ENCODE measurements at regions not wholly inside any gene's neighbourhood (a gene's known extent, or its start where the extent isn't known, plus 50 kb on each side); places are given as distances from the start of the nearest gene placed in this dataset.

- FAIRE-seq, result no peak
Observed at GRCh38 chr10:83592337-83592935, 546.9 kb upstream of the GHITM start.

DNA sequence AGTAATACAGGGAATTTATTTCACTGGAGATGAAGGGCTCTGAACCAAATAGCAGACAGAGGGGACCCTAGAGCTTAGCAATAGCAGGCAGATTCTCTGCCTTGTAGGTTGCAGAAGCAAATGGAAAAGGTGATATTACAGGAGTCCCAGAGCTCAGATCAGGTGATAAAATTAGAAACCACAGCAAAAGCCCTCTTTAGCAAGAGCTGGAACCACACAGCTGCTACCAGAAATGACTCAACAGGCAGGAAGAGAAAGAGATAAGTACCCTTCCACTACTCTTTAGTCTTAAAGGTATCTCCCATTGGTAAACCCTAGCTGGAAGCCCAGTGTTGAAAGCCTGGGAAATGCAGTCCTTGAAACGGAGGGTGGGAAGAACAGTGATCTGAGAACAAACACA lies 535.6 kb upstream of the GHITM start:
- FAIRE-seq, result no peak

- no peak for FAIRE-seq
Observed at GRCh38 chr10:83605783-83606630, 533.3 kb upstream of the GHITM start.

DNA sequence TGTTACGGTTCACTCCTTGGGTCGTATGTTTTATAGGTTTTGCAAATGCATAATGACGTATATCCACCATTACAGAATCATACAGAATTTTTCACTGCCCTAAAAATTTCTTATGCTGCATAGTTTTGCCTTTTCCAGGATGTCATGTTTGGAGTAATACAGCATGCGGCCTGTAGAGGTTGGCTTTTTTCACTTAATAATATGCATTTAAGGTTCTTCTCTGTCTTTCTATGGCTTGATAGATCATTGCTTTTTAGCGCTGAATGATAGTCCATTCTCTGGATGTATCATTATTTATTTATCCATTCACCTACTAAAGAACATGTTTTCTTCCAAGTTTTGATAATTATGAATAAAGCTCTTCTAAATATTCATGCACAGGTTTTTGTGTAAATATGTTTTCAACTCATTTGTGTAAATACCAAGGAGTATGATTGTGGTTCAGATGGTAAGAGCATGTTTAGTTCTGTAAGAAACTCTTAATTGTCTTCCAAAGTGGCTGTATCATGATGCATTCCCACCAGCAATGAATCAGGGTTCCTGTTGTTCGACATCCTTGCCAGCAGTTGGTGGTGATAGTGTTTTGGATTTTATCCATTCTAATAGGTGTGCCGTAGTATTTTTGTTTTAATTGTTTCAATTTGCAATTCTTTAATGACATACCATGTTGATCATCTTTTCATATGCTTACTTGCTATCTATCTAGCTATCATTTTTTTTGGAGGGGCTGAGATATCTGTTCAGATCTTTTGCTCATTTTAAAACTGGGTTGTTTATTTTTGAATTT lies 531.2 kb upstream of the GHITM start:
- FAIRE-seq, result no peak

DNA sequence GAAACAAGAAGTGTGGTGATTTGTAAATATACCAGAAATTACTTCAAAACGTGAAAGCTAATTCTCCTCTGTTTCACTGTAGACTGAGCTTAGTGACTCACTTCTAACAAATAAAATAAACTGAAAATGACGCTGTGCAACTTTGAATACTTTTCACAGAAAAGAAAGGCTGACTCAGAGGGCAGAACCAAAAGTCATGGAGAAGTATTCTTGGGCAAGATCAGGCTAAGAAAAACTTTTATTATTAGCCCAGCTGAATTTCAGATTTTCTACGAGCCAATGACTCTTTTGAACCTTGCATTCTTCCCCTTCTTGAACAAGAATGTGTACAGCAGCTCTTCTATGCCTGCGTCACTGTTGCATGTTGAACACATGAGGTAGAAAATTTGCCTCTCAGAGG lies 527.3 kb upstream of the GHITM start:
- FAIRE-seq, result no peak

GRCh38 chr10:83612746-83613145 lies 526.6 kb upstream of the GHITM start:
- FAIRE-seq, result no peak

- FAIRE-seq, result no peak
Observed at GRCh38 chr10:83617172-83617571, 522.1 kb upstream of the GHITM start.

GRCh38 chr10:83617692-83618545 lies 521.4 kb upstream of the GHITM start:
- FAIRE-seq, result no peak

DNA sequence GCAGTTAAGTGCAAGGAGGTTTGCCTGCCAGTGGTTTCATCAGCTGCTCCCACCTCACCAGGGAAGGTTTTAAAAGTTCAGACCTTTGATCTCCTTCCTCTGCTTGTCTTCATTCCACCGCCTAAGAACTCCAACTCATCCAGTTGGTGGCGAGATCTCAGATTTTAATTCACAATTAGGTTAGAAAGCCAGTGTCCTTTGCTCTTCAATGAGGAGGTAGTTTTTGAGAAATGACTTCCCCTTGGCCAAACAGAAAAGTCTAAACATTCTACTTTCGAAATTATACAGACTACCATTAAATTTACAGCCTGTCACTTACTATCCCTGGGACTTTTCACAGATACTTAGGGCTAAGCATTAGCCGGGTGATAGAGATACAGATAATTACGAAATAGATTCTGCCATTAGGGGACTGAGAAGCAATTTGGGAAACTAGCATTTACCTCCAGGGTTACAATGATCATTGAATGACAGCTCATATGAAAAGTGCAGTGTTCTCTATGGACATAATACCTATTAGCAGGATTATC lies 513.4 kb upstream of the GHITM start:
- no peak for FAIRE-seq

GRCh38 chr10:83632701-83633100 lies 506.6 kb upstream of the GHITM start:
- FAIRE-seq, result no peak

GRCh38 chr10:83633547-83633946 lies 505.8 kb upstream of the GHITM start:
- no peak for FAIRE-seq

DNA sequence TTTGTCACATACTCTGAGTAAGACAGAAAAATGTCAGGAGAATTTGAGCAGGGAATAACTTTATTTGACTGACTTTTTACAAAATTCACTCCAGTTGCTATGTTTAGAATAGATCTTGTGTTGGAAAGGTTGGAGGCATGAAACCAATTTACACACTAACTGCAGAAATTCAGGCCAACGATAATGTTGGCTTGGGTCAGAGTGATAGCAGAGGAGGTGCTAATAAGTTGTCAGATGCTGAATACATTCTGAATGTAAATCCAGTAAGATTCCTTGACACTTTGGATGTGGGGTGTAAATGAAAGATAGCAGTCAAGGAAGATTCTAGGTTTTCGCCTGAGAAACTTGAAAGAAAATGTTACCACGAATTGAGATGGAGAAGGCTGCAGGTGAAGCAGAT lies 502.5 kb upstream of the GHITM start:
- FAIRE-seq, result no peak

GRCh38 chr10:83647526-83647925 lies 491.8 kb upstream of the GHITM start:
- FAIRE-seq, result no peak

DNA sequence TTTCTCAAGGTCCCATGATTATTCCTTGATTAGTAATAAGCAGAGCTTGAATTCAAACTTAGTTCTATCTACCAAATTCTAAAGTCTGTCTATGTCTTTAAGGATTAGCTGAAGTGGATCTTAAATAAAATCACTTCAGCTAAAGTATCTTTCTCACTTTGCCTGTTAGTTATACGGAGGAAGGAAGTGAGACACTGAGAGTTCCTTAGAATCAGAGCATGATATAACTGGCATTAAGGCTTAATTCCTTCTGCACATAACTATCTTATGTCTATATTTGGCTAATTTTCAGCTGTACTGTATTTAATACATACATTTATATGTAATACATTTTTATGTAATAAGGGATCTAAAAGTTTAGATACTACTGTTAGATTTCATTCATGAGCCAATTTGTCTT lies 491.1 kb upstream of the GHITM start:
- no peak for FAIRE-seq

- FAIRE-seq, result no peak
Observed at GRCh38 chr10:83649471-83649870, 489.8 kb upstream of the GHITM start.

- no peak for FAIRE-seq
Observed at GRCh38 chr10:83654689-83655088, 484.6 kb upstream of the GHITM start.

GRCh38 chr10:83656924-83657323 lies 482.4 kb upstream of the GHITM start:
- no peak for FAIRE-seq

DNA sequence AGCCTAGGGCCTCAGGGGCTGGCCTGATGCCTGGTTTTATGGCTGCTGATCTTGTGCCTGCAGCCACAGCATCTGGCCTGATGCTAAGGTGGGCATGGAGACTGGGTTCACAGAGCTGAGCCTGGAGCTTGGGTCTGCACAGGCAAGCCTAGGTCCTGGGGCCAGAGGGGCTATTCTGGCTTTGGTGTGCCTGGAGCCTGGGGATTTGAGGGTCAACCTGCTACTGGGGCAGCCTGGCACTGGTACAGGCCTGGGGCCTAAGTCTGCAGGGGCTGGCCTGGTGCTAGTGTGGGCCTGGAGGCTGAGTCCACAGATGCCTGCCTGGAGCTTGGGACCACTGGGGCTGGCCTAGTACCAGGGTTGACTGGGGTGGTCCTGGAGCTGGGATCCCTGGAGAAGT lies 481.8 kb upstream of the GHITM start:
- FAIRE-seq, result no peak

- no peak for FAIRE-seq
Observed at GRCh38 chr10:83663918-83664317, 475.4 kb upstream of the GHITM start.

- no peak for FAIRE-seq
Observed at GRCh38 chr10:83666762-83667161, 472.5 kb upstream of the GHITM start.

DNA sequence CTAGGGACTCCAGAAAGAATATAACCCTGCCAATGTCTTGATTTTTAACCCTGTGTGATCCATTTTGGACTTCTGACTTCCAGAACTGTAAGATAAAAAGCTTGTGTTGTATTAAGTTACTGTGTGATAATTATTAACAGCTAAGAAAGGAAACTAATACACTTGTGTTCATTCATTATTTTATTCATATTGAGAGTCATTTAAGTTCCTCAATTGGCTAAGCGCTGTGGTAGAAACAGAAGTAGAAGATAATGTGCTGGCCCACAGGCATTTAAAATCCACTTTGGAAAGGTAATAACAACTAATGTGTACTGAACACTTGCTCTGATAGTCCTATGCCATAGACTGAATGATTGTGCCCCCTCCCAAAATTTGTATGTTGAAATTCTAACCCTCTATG lies 471.7 kb upstream of the GHITM start:
- FAIRE-seq, result no peak

DNA sequence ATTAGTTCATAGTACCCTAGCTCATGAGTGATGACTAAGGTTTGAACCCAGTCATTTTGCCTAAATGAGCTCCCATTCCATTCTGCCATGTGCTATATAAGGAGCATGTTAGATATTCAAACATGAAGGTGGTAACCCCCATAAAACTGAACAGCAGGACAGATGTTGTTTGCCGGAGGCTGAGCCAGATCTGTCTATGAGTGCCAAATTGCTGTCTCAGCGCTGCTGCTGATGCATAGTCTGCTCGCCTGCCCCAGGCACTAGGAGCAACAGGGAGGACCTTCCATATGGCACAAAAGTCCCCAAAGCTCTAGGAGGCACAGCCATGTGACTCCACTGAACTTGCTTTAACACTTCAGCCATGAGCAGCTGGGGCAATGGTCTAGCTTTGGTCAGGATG lies 466.0 kb upstream of the GHITM start:
- no peak for FAIRE-seq

GRCh38 chr10:83677795-83678194 lies 461.5 kb upstream of the GHITM start:
- FAIRE-seq, result no peak

Measured in G401.6 (cell line).